ENCODE measurements at regions not wholly inside any gene's neighbourhood (a gene's known extent, or its start where the extent isn't known, plus 50 kb on each side); places are given as distances from the start of the nearest gene placed in this dataset.
"Not testable (repeated sequence)": the region's sequence is repeated elsewhere in the genome, so short reads cannot be mapped to it uniquely, and the experiment has no call there.

- DNase-seq: no peak
Measured at GRCh38 chr14:89521988-89522387, 105.0 kb upstream of the FOXN3 start.

- no peak for DNase-seq
Measured at GRCh38 chr14:89519040-89519439, 102.0 kb upstream of the FOXN3 start.

- no peak for DNase-seq
Measured at GRCh38 chr14:89516173-89516572, 99.1 kb upstream of the FOXN3 start.

- DNase-seq: no peak
Measured at GRCh38 chr14:89514601-89515000, 97.6 kb upstream of the FOXN3 start.

- no peak for DNase-seq
Measured at GRCh38 chr14:89509891-89510290, 92.9 kb upstream of the FOXN3 start.

- DNase-seq: no peak
Measured at GRCh38 chr14:89508863-89509262, 91.8 kb upstream of the FOXN3 start.

- no peak for DNase-seq
Measured at GRCh38 chr14:89507926-89508460, 91.0 kb upstream of the FOXN3 start.

GRCh38 chr14:89507521-89507920, 90.5 kb upstream of the FOXN3 start:
- DNase-seq: no peak

GRCh38 chr14:89506891-89507452, 89.9 kb upstream of the FOXN3 start:
- not testable (repeated sequence) for DNase-seq

GRCh38 chr14:89504602-89505313, 87.7 kb upstream of the FOXN3 start:
- DNase-seq: peak; percentile 56

- no peak for DNase-seq
Measured at GRCh38 chr14:89504091-89504490, 87.1 kb upstream of the FOXN3 start.

- no peak for DNase-seq
Measured at GRCh38 chr14:89503431-89503996, 86.5 kb upstream of the FOXN3 start.

GRCh38 chr14:89502966-89503365, 85.9 kb upstream of the FOXN3 start:
- DNase-seq: no peak

- DNase-seq: no peak
Measured at GRCh38 chr14:89501381-89501780, 84.3 kb upstream of the FOXN3 start.

GRCh38 chr14:89500303-89500702, 83.3 kb upstream of the FOXN3 start:
- no peak for DNase-seq

GRCh38 chr14:89498878-89499277, 81.8 kb upstream of the FOXN3 start:
- DNase-seq: no peak

- DNase-seq: no peak
Measured at GRCh38 chr14:89495718-89496117, 78.7 kb upstream of the FOXN3 start.

- no peak for DNase-seq
Measured at GRCh38 chr14:89493877-89494634, 77.0 kb upstream of the FOXN3 start.

GRCh38 chr14:89493406-89493805, 76.4 kb upstream of the FOXN3 start:
- DNase-seq: no peak

GRCh38 chr14:89491711-89492381, 74.8 kb upstream of the FOXN3 start:
- no peak for DNase-seq

GRCh38 chr14:89490466-89490865, 73.4 kb upstream of the FOXN3 start:
- DNase-seq: no peak

GRCh38 chr14:89489761-89490437, 72.9 kb upstream of the FOXN3 start:
- no peak for DNase-seq

All from stimulated activated CD8-positive, alpha-beta memory T cell treated with anti-CD3 and anti-CD28 coated beads, Interleukin-4, amount 100 ng/mL, for 48 hours (primary cell).